Lower leg skin (tissue), 4 donors: ENCODE measurements at regions not wholly inside any gene's neighbourhood (a gene's known extent, or its start where the extent isn't known, plus 50 kb on each side); places are given as distances from the start of the nearest gene placed in this dataset.

ENCODE experiments used
- DNase-seq, 2 donors: peaks; one replicate each; pipeline ENCODE4 v3.0.0-alpha.2; 2019; ENCODE audit warnings: low spot score in 2 of 2
- H3K4me3 ChIP-seq: fragments of 200-600 bp; sonication (generic); 2 replicates; pipeline ENCODE4 v1.5.1; 2017; ENCODE audit warnings: mild to moderate bottlenecking, low read depth; ENCODE audit not compliant: poor library complexity, severe bottlenecking
- POLR2A ChIP-seq, 2 donors: fragments of 450-650 bp; IDR thresholded peaks; one replicate each; pipeline ENCODE4 v1.6.1; 2016 to 2017; ENCODE audit warnings: antibody characterized with exemption in 2 of 2, mild to moderate bottlenecking in 1 of 2, moderate library complexity in 1 of 2
- WGBS, 2 donors: methylation state at CpG; one replicate each; pipeline ENCODE4 v1.1.5; 2018; 5-methylcytosine and 5-hydroxymethylcytosine counted together
- intact Hi-C: fragments of 100-400 bp; cut with DNase I; formaldehyde crosslinking; loops from one replicate; pipeline ENCODE4 v1.15.0; 2023; ENCODE audit warnings: low total_unique reads
- TF ChIP-seq, protein P1 (sequence below), 3 donors: fragments of 450-650 bp; IDR thresholded peaks; one replicate each; pipeline ENCODE4 v1.5.1; 2016; ENCODE audit warnings: antibody characterized with exemption in 3 of 3, mild to moderate bottlenecking in 3 of 3, moderate library complexity in 2 of 3

GRCh38 chr4:19416146-19416545 lies 835.6 kb upstream of the SLIT2 start:
- TF ChIP-seq, protein P1, sequence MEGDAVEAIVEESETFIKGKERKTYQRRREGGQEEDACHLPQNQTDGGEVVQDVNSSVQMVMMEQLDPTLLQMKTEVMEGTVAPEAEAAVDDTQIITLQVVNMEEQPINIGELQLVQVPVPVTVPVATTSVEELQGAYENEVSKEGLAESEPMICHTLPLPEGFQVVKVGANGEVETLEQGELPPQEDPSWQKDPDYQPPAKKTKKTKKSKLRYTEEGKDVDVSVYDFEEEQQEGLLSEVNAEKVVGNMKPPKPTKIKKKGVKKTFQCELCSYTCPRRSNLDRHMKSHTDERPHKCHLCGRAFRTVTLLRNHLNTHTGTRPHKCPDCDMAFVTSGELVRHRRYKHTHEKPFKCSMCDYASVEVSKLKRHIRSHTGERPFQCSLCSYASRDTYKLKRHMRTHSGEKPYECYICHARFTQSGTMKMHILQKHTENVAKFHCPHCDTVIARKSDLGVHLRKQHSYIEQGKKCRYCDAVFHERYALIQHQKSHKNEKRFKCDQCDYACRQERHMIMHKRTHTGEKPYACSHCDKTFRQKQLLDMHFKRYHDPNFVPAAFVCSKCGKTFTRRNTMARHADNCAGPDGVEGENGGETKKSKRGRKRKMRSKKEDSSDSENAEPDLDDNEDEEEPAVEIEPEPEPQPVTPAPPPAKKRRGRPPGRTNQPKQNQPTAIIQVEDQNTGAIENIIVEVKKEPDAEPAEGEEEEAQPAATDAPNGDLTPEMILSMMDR (IDR thresholded peaks at IDR 0.05) = no peak
- intact Hi-C loops = no loop called here
- no peak overlapping the region for H3K4me3 ChIP-seq
- no peak for DNase-seq

- H3K4me3 ChIP-seq = no peak overlapping the region
- DNase-seq = no peak
- WGBS, 2 donors = 82 to 86% methylated on average over 1 of the region's 1 CpG
- intact Hi-C loops = no loop called here
- no peak for TF ChIP-seq POLR2A (IDR thresholded peaks at IDR 0.05)
- TF ChIP-seq, protein P1 (IDR thresholded peaks at IDR 0.05) = no peak
Measured at GRCh38 chr4:19408490-19408889, 843.2 kb upstream of the SLIT2 start.

- intact Hi-C loops = no loop called here
- no peak for DNase-seq
- TF ChIP-seq POLR2A (IDR thresholded peaks at IDR 0.05) = no peak
- TF ChIP-seq, protein P1 (IDR thresholded peaks at IDR 0.05) = no peak
- H3K4me3 ChIP-seq = no peak overlapping the region
Measured at GRCh38 chr4:19406789-19407188, 844.9 kb upstream of the SLIT2 start.

GRCh38 chr4:19403786-19404370 lies 847.8 kb upstream of the SLIT2 start:
- intact Hi-C loops = no loop called here
- 56 to 61% methylated on average over 5 of the region's 5 CpGs for WGBS, 2 donors
- H3K4me3 ChIP-seq = no peak overlapping the region
- no peak for DNase-seq
- TF ChIP-seq, protein P1 (IDR thresholded peaks at IDR 0.05) = no peak
- TF ChIP-seq POLR2A (IDR thresholded peaks at IDR 0.05) = no peak

DNA sequence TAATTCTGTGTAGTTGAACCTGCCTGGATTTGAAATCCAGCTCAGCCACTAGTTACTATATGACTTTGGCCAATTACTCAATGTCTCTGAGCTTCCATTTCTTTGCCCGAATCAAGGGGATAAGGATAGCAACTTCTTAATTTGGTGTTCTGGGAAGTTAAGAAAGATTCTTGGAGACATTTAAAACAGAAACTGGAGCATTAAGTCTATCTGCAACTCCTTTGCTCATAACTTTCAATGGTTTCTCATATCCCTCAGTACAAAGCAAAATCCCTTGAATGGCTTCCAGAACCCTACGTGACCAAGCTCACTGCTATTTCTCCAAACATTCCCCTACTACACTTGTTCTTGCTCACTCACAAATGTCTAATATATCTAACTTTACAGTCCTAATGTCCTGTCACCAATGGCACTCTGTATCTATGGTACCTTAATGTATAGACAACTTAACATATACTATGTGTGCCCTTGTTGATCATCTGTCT lies 849.1 kb upstream of the SLIT2 start:
- no peak for DNase-seq
- H3K4me3 ChIP-seq = no peak overlapping the region
- no peak for TF ChIP-seq POLR2A (IDR thresholded peaks at IDR 0.05)
- intact Hi-C loops = no loop called here
- WGBS, 2 donors = 63 to 71% methylated on average over 2 of the region's 2 CpGs

DNA sequence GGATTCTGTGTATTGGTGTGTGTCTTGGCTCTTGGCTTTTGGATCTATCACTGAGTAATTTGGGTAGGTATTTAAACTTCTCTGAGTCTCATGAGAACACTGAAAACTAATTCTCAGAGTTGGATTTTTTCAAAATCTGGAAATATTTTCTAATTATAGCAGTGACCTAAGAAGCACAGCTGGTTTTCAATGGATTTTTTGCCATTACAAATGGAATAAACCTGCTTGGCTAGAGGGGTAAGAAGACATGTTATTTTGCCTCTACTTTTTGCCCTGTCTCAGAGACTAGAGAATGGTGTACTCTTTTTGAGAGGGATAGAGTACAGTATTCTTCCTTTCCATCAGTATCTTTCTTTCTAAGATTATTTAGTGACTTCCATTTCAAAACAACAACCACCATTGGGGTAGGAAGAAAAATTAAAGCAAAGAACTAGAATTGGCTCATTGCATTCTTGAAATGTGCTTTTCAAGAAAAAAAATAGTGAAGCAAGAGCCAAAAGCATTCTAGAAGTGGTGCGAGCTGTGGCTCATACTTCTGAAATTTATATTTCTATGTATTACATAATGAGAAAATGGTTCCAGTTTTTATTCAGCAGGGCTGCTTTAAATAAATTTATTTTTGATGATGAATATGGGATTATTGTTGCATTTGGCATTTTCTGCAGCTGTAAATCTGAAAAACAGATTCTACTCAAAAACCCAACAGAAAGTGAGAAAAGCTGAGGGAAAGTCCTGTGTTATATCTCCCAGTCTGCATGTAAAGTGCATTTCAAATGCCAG lies 850.2 kb upstream of the SLIT2 start:
- 69 to 75% methylated on average over 1 of the region's 1 CpG for WGBS, 2 donors
- DNase-seq = no peak
- H3K4me3 ChIP-seq = no peak overlapping the region
- intact Hi-C loops = no loop called here
- TF ChIP-seq, protein P1 (IDR thresholded peaks at IDR 0.05) = no peak
- TF ChIP-seq POLR2A (IDR thresholded peaks at IDR 0.05) = no peak
